Activated naive CD8-positive, alpha-beta T cell treated with anti-CD3 and anti-CD28 coated beads, Interleukin-2, amount 50 U/mL, for 16 hours (primary cell): ENCODE measurements at regions not wholly inside any gene's neighbourhood (a gene's known extent, or its start where the extent isn't known, plus 50 kb on each side); places are given as distances from the start of the nearest gene placed in this dataset.

Experiments used
- DNase-seq: peaks from one replicate; pipeline ENCODE4 v3.0.0-alpha.2; 2020; ENCODE audit warnings: low read depth, low spot score

DNA sequence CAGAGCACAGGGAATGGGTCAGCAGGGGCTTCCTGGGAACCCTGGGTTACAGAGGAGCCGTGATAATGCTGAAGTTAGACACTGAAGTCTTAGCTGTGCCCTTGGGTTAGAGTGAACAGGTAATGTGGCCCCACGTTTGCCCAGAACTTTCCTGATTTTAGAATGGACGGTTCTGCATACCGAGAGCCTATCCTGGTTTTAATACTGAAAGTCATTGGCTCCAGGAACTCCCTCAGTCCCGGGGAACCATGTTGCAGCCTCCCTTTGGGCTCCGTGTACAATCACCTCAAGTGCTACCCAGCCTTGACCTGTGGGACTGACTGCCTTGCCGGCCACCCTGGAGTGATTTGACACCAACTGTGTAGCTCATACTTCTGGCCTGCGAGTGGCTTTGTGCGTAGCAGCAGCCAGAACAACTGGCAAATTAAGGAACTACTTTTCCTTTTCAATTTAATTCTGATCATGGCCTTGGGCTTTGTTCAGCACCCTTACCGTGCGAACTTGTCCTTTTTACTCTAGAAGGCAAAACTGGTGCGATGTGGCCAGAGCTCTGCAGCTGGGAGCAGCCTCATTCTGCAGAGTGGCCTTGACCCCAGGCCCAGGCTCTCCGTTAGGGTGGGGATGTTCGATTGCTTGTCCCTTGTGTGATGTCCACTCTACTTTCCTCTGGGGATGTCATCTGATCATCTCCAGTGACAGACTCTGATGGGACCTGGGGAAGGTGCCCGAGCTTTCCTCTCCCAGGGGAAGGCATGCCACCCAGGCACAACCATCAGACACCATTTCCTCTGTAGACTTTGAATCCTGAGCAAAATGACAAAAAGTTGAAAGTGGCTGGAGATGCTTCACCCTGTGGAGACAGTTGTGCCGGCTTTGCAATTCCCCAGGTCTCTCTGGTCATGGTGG lies 265.9 kb downstream of the GLRX3 start:
- no peak for DNase-seq

DNA sequence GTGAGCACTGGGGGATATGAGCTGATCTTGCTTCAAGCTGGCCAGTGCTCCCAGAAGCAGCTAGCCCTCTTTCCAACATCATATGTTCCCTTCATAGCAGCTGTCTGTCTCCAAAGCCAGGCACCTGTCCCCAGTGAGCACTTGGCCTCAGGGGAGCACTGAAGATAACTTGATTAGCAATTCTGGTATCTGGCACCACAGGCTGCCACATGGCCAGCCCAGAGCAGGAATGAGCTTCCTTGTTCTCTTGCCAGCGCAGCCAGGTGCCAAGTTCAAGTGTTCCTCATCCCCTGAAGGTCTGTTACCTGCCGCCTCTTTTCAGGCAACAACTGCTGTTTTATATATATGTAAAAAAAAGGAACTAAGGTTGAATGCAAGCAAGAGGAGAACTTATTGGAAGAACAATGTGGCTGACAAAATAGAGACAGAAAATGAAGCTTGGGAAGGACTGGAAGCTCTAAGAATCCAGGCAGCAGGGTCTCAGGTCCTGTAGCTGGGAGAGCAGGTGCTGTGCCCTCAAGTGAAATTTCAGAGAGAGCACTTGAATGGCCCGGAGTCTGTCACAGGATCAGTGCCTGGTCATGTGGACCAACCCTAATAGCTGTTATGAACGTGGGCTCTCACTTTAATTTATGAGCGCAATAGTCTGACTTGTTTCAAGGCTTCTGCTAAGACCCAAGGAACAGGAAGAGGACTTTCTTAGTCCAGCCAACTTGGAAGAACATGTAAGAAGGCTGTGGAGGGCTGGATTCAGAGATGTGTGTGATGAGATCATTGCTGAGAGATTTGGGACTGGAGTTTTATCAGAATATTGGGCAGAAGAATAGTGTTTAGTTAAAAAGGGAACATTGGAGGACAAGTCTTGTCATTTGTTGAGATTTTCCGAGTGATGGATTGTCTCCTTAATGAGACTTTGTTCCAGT lies 267.2 kb downstream of the GLRX3 start:
- no peak for DNase-seq

DNA sequence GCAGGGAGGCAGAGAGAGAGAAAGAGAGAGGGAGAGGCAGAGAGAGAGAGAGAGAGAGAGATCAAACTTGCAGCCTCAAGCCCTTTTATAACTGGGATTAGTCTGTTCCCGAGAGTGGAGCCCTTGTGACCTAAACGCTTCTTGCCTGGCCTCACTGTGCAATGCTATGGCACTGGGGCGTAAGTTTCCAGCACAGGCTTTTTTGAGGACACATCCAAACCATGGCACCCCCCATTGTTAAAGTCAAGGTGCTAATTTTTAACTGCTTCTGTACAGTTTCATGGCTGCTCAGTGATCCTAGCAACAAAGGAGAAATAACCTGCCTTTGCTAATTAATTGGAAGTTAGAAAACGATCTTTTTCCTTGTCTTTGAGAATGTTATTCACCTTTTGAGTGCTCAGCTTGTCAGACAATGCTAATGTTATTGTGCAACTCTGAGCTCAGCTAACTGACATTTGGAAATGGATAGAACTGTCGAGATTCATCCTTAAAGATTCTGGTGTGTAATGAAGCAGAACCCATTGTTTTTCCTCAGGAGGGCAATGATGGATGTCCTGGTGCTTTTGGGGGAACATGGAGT lies 268.4 kb downstream of the GLRX3 start:
- no peak for DNase-seq

DNA sequence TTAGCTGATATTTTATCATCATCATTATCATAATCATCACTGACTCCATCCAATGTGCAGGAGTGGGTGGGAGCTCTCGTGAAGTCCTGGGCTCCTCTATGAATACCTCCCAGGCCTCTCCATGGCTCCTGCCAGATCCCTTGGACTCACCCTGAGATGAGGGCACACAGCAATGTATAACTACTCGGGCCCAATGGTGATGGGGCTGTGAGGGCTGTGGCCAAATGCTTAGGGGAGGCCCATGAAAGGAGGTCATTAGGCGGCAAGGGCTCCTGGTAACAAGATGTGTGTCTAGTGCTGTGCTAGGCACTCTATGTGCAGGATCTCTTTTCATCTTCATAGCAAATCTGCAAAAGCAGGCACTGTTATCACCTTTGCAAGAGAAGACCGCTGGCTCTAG lies 270.9 kb downstream of the GLRX3 start:
- no peak for DNase-seq

DNA sequence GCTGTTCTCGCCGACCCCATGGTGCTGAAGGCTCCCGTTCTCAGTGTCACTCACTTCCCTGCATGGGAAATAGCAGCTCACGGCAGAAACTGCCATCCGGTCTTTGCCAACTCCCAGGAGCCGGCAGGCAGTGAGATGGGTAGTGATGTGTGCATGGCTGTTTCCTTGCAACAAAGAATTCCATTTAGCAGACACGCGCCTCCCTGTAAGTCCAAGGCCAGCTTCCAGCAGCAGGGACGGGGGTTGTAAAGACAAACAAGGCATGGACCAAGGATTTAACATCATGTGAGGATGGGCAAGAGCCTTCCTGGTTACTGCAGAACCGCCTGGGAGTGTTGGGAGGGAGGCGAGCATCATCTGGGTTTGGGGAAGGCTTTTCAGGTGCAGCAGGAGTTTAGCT lies 273.1 kb downstream of the GLRX3 start:
- no peak for DNase-seq

DNA sequence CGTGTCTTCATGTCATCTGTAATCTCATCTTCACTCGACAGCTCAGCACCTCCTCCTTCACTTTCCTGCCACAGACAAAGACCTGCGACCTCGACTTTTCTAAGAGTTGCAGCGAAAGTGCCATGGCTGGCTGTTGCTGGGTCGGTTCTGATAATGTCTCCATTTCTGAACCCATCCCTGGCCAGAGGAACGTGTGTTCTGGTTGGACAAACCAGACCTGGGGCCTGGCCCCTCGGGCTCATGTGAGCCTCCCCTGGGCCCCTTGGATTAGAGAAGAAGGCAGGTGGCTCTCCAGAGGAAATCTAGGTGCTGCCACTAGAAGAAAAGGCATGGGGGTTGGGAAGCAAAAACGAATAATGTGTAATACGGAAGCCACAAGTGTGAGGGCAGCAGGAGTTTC lies 273.7 kb downstream of the GLRX3 start:
- DNase-seq, result no peak

DNA sequence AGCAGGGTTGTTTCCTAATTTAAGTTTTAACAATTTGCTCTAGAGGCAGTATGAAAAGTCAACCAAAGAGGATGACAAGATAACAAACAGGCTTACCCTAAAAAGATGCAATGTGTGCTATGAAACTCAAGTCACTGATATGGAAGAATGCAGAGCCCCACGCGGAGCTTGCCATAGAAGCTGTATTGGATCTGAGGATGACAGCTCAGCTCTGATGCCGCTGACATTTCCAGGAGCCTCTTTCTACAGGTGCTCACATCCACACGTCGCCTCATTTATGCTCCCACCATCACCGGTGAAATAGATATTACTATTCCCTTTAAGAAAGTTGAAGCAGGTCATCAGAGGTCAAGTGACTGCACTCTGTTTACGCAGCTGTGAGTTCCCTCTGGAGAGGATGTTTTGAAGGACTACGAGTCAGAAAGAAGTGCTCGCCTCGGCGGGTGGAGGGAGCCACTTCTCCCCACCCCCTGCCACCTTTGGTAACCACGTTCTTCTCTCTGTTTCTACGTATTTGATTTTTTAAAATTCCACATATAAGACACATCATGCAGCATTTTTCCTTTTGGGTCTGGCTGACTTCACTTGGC lies 275.4 kb downstream of the GLRX3 start:
- DNase-seq, result no peak

DNA sequence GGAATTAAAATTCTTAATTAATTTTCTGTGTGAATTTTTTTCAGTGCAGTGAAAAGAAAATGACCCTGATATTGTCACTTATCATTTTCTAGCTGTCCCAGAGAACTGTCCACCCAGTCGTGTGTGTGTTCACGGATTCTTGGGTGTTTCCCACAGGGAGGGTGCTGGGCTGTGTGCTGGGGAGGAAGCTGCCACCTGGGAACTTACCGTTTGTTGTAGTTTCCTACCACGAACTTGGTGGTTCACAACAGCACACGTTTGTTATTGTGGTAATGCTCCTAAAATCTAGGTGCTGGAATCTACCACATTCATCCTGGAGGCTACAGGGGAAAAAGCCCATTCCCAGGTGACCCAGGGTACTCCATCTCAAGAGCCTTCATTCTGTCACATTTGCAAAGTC lies 276.1 kb downstream of the GLRX3 start:
- no peak for DNase-seq

DNA sequence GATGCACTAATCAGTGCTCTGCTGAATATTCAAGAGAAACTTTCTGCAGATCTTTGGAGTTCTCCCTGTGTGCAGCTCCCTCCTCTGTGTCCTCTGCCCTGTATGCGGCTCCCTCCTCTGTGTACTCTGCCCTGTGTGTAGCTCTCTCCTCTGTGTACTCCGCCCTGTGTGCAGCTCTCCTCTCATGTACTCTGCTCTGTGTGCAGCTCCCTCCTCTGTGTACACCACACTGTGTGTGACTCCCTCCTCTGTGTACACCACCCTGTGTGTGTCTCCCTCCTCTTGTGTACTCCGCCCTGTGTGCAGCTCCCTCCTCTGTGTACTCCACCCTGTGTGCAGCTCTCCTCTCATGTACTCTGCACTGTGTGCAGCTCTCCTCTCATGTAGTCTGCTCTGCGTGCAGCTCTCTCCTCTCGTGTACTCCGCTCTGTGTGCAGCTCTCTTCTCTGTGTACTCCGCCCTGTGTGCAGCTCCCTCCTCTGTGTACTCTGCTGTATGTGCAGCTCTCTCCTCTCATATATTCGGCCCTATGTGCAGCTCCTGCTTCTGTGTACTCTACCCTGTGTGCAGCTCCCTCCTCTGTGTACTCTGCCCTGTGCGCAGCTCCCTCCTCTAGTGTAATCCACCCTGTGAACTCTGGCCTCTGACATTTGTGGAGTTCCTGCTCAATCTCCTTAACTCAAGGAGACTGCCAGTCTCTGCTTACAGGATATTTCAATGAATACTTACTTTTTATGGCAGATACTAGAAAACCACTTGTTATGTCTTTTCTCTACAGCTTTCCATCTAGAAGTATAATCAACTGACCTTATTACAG lies 280.4 kb downstream of the GLRX3 start:
- no peak for DNase-seq

DNA sequence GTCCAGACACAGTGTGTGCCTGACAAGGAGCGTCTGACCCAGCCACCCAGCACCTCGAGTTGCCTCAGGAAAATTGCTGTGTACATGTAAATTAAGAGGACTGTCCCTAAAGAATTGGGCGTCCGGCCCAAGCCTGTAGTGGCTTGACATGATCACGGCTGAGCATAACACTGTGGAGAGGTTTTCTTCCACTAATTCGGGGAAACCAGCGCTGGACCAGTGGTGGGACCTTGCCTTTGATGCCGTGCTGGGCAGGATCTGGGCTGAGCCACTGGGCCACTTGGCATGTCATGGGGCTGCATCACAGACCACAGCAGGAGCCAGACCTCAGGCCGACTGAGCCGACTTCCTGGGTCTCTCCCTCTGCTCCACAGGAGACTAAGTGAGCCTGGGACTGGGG lies 282.5 kb downstream of the GLRX3 start:
- no peak for DNase-seq

DNA sequence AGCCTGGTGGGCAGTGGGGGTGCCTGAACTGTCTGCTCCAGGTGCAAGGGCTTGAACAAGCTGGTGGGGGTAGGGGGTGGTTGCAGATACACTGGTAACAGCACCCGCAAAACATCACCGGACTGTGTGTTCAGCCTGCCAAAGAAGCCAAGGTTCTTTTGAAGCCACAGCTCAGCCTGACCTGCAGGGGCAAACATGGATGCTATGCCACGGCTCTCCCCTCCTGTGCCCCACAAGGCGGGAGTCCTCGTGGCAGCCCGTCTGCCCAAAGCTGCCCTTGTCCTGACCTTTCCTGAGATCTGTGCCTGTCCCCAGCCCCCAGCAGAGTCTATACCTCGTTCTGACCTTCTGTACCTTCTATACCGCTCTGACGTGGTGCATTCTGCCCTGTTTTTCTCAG lies 285.7 kb downstream of the GLRX3 start:
- no peak for DNase-seq

DNA sequence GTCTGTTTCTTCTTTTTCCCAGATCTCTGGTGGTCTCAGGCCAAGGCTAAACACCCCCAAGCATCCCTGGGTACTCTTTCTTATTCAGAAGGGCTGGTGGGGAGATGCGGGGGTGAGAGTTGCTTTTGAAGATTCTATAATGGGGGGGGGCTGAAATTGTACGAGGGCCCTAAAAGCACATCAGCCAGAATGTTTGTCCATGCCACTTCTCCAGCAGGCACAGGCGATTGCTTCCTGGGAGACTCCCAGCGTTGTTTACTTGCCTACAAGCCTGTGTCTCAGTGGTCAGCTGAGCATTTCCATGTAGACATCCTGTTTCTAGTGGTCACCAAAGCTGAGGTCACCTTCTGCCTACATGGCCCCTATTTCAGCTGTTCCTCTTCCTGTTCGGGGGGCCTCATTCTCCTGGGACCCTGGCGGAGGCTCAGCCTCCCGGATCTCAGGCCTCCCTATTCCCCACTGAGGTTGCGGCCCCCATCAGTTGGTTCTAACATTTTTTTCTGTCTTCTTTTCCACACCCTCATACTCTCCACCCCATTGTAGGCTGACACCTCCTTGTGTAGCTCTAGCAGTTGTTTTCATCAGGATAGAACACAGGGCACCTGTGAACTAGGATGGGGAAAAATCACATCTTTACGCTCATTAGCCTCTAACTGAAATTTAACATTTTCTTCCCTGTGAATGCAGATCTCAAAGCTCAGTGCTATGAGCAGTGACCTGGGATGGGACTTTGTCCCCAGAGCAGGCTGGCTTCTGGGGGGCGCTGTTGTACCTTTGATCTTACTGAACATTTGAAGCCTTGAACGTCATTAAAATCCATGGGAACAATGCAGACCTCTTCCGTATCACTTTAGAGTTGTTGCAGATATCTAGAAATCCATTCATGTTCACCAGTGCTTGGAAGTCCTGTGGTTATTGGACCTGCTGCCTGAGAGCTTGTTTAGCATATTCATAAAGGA lies 286.5 kb downstream of the GLRX3 start:
- no peak for DNase-seq

DNA sequence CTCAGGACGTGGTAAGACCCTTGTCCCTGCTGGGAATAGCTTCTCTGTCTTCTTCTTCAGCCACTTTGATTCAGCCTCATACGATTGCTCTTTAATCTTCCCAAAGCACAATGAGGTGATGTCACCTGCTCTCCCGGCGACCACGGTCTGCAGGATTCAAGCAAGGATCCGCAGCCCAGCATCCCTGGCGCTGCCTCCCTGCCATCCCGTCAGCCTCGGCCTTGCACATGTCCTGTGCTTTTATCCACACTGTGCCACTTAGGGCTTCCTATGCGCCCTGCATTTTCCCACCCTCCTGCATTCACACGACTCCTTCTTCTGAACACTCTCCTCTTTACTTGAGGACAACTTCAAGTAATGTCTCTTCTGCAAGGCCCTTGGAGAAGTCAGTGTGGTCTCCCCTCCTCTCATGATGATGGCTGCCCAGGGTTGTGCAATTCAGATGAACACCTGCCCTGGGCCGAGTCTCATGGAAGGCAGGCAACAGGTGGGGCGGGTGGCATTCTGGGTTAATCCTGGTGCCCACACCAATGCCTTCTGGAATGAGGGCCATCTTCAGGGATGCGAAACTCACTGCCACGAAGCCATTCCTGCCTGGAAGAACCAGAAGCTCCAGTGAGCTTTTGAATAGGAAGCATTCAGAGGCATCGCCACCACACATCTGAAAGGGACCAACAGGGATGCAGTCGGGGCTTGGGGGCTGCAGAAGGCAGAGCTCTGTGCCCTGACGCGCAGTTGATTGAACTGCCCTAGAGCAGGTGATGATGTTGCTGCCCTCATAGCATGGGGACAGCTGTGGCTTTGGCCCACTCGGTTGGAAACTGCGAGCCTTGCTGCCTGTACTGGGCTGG lies 287.5 kb downstream of the GLRX3 start:
- DNase-seq, result no peak

DNA sequence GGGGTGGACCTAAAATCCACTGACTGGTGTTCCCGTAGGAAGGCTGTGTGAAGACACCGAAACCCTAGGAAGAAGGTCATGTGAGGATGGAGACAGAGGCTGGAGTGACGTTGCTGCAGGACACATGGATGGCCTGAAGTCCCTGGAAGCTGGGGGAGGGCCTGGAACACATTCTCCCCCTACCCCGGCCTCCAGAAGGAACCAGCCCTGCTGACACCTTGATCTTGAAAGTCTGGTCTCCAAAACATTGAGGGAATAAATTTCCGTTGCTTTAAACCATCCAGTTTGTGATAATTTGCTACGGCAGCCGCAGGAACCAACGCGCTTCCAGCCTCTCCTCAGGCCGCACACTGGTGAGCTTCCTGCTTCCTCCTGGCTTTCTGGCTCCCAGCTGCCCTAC lies 288.2 kb downstream of the GLRX3 start:
- DNase-seq, result no peak

DNA sequence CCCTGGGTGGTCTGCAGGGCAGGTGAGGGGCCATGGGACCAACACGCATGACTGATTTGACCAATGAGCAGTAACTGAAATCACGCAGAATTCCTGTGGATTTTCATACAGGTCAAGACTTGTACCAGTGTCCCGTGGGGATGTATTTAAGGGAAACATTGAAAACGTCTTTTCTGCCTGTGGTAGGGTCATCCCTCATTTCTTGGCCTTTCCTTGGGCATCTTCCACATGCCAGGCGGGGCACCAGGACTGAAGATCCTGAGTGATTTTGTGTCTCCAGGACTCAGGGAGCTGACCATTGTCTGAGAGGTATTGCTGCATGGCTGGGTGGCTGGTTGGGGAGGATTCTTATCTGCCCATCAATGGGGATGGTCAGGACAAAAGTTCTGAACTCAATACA lies 289.0 kb downstream of the GLRX3 start:
- DNase-seq, result no peak

DNA sequence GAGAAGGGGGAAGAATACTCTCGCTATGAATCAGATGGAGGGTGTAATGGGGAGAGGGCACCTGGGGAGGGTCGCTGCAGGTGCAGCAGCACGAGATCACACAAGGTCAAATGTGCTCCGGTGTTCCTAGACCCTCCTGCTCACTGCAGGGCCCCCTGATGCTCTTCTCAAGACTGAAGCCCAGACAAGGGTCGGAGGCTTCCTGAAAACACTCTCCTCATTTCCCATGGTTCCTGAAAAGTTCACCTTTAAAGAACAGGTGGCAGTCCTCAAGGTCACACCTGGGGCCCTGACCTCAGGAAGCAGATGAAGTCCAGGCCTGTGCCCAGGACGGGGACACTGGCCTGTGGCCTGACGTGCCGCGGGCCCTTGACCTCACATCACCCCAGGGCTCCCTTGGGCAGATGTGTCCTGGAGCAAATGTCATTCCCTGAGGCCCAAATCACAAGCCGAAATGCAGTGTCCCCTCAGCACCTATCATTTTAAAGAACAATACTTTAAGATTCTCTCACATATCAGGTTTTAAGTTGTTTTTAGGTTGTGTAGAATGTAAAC lies 289.8 kb downstream of the GLRX3 start:
- DNase-seq, result no peak

DNA sequence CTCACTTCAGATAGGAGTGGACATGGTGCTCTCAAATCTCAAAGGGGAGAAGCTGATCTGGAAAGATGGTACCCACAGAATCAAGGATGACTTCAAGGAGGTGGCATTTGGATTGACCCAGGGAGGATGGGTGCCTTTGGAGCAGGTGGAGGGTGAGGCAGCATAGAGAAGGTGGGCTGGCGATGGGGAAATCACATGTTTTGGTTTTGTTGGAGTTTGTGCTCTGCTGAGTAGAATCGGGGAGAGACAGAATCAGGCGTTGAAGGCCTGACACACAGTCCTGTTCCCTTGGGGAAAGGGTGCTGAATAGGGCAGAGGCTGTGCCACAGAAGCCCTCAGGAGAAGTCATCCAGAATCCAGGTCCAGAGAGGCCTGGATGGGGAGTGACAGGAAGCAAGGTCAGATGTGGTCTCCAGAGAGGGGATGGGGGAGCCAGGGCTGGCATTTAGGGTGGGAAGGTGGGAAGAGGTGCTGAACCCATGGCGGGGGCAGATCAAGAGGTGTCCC lies 291.1 kb downstream of the GLRX3 start:
- no peak for DNase-seq

DNA sequence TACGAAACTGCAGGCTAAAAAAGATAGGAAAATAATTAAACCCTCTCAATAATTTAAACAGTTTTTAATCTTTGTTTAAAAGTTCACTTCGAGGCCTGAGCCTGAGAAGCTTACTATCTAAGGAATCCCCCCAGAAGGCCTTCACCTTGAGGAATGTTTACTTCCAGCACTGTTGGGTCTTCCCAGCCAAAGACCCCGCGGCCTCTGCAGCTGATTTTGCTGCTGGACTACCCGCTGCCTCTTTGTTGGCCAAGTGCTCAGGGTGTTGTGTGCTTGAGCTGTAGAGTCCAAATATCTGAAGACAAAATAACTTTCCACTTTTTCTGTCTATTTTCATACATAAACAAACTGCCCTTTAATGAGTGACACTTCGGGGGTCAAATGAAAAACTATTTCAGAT lies 292.7 kb downstream of the GLRX3 start:
- DNase-seq, result no peak
